ENCODE measurements at regions not wholly inside any gene's neighbourhood (a gene's known extent, or its start where the extent isn't known, plus 50 kb on each side); places are given as distances from the start of the nearest gene placed in this dataset.

GRCh38 chr19:5260381-5260967, 80.1 kb downstream of the PTPRS start:
- Mint-ChIP-seq H3K9me3 (ENCODE audit: insufficient read depth) (no peaks in the 10 kb centered on the region), H3K27ac (peak overlapping the region; percentile 53), H3K4me3 (no peak overlapping the region), H3K4me1 (no peaks in the 10 kb centered on the region), H3K27me3 (no peaks in the 10 kb centered on the region)
- ChIA-PET CTCF (no interaction called here), POLR2A (no interaction called here)
- H3K79me2 ChIP-seq (ENCODE audit: control insufficient read depth, insufficient read depth, low read length): no peaks in the 10 kb centered on the region
- 98% methylated on average over 20 of the region's 20 CpGs for WGBS (ENCODE audit: insufficient coverage)
- no peak overlapping the region for H3K4me3 ChIP-seq (ENCODE audit: control extremely low read depth in 1 of 5, extremely low read depth in 1 of 5, insufficient read depth in 1 of 5, low read depth in 2 of 5, low read length in 4 of 5)
- H4K20me1 ChIP-seq (ENCODE audit: control insufficient read depth, insufficient read depth, low read length, poor library complexity, severe bottlenecking): no peaks in the 10 kb centered on the region
- no peaks in the 10 kb centered on the region for H3K36me3 ChIP-seq (replicated peaks in 1 of 2; ENCODE audit: control extremely low read depth in 1 of 2, control insufficient read depth in 1 of 2, extremely low read depth in 1 of 2, insufficient read depth in 2 of 2, low read length in 1 of 2)
- peaks cover 0 to 16% (median 12%) of the 10 kb centered on the region in 3 donors for H3K9me3 ChIP-seq (ENCODE audit: control extremely low read depth in 1 of 3, control insufficient read depth in 2 of 3, insufficient read depth in 1 of 3, low read length in 2 of 3)
- H3K4me1 ChIP-seq (ENCODE audit: control insufficient read depth in 2 of 2, insufficient read depth in 2 of 2, low read length in 2 of 2): no peaks in the 10 kb centered on the region
- no peaks in the 10 kb centered on the region for H3K27me3 ChIP-seq (replicated peaks in 1 of 4; ENCODE audit: control extremely low read depth in 1 of 4, control insufficient read depth in 3 of 4, insufficient read depth in 4 of 4, low read length in 3 of 4)
- DNase-seq (no peak), ATAC-seq (ENCODE audit: low read depth) (no peak)
- H2AFZ ChIP-seq (ENCODE audit: insufficient read depth, low read depth, low read length, poor library complexity, severe bottlenecking): no peak overlapping the region
- H3K27ac ChIP-seq (ENCODE audit: low read length in 2 of 2): no peak overlapping the region
- no peak overlapping the region for H3K4me2 ChIP-seq (replicated peaks; ENCODE audit: low read depth, low read length, poor library complexity, severe bottlenecking)
- TF ChIP-seq CTCF (IDR thresholded peaks at IDR 0.05): no peak
- TF ChIP-seq EZH2 (IDR thresholded peaks at IDR 0.05; ENCODE audit: borderline replicate concordance, insufficient read depth, low read depth, low read length, poor library complexity, severe bottlenecking): no peak
- intact Hi-C loops (cut with micrococcal nuclease): no loop called here
- H3K9ac ChIP-seq (ENCODE audit: low read length): no peak overlapping the region

GRCh38 chr19:5259750-5260149, 80.9 kb downstream of the PTPRS start:
- Histone ChIP-seq H3K27ac (ENCODE audit: low read length in 2 of 2) (no peak overlapping the region), H4K20me1 (ENCODE audit: control insufficient read depth, insufficient read depth, low read length, poor library complexity, severe bottlenecking) (no peaks in the 10 kb centered on the region), H3K27me3 (replicated peaks in 1 of 4; ENCODE audit: control extremely low read depth in 1 of 4, control insufficient read depth in 3 of 4, insufficient read depth in 4 of 4, low read length in 3 of 4) (no peaks in the 10 kb centered on the region), H3K4me3 (ENCODE audit: control extremely low read depth in 1 of 5, extremely low read depth in 1 of 5, insufficient read depth in 1 of 5, low read depth in 2 of 5, low read length in 4 of 5) (no peak overlapping the region), H3K36me3 (replicated peaks in 1 of 2; ENCODE audit: control extremely low read depth in 1 of 2, control insufficient read depth in 1 of 2, extremely low read depth in 1 of 2, insufficient read depth in 2 of 2, low read length in 1 of 2) (no peaks in the 10 kb centered on the region), H3K9ac (ENCODE audit: low read length) (no peak overlapping the region), H3K79me2 (ENCODE audit: control insufficient read depth, insufficient read depth, low read length) (no peaks in the 10 kb centered on the region), H3K9me3 (ENCODE audit: control extremely low read depth in 1 of 3, control insufficient read depth in 2 of 3, insufficient read depth in 1 of 3, low read length in 2 of 3) (peaks cover 0 to 24% (median 19%) of the 10 kb centered on the region in 3 donors), H3K4me2 (replicated peaks; ENCODE audit: low read depth, low read length, poor library complexity, severe bottlenecking) (no peak overlapping the region), H3K4me1 (ENCODE audit: control insufficient read depth in 2 of 2, insufficient read depth in 2 of 2, low read length in 2 of 2) (no peaks in the 10 kb centered on the region), H2AFZ (ENCODE audit: insufficient read depth, low read depth, low read length, poor library complexity, severe bottlenecking) (no peak overlapping the region)
- H3K27ac Mint-ChIP-seq: no peak overlapping the region
- ChIA-PET CTCF (no interaction called here), POLR2A (no interaction called here)
- intact Hi-C loops (cut with micrococcal nuclease): no loop called here
- no peaks in the 10 kb centered on the region for H3K9me3 Mint-ChIP-seq (ENCODE audit: insufficient read depth)
- DNase-seq (no peak), ATAC-seq (ENCODE audit: low read depth) (no peak)
- TF ChIP-seq EZH2 (IDR thresholded peaks at IDR 0.05; ENCODE audit: borderline replicate concordance, insufficient read depth, low read depth, low read length, poor library complexity, severe bottlenecking) (no peak), CTCF (IDR thresholded peaks at IDR 0.05) (no peak)
- H3K4me3 Mint-ChIP-seq: no peak overlapping the region
- no peaks in the 10 kb centered on the region for H3K4me1 Mint-ChIP-seq
- no peaks in the 10 kb centered on the region for H3K27me3 Mint-ChIP-seq
- WGBS (ENCODE audit: insufficient coverage): 96% methylated on average over 4 of the region's 4 CpGs
